SIG-M5 treated with dmso at 0.1 percent for 504 hours (cell line): ENCODE measurements at regions not wholly inside any gene's neighbourhood (a gene's known extent, or its start where the extent isn't known, plus 50 kb on each side); places are given as distances from the start of the nearest gene placed in this dataset.
"Not testable (repeated sequence)": the region's sequence is repeated elsewhere in the genome, so short reads cannot be mapped to it uniquely, and the experiment has no call there.

Source experiments
- DNase-seq: peaks from one replicate; lab custom pipeline; 2025; ENCODE audit not compliant: unreplicated experiment; lab: John Stamatoyannopoulos, UW

DNA sequence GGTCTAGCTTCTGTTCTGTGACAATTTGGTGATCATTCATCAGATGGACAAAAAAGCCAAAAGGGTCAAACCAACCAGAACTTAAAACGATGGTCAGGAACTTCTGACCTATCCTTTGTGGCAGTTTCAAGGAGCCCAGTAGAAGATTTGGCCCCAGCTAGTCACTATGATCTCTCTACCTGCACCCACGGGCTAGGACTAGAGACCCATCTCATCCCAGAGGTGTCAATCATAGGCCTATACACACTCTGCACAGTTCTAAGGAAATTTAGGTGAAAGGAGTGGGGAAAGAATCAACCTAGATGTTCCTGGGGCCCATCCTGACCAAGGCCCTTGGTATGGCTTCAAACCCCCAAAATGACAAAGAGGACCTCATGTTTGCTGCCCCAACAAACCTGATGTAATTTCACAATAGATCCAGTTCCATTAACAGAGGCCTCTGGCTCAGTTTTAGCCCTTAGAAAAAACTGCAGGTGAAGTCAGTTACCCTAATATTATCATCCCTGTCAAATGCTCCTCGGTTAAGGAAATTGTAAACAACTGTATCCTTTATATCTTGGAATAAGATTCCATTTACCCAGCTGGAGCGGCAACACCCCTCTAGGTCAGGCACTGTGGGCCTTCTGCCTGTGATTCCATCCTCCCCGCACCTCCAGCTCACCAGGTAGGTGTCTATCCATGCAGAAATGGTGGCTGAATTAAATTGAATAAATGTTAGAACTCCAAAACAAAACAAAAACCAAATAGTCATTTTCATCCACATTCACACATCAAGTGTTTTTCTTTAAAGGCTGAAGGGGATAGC is 138.7 kb downstream of the ENC1 start:
- no peak for DNase-seq

DNA sequence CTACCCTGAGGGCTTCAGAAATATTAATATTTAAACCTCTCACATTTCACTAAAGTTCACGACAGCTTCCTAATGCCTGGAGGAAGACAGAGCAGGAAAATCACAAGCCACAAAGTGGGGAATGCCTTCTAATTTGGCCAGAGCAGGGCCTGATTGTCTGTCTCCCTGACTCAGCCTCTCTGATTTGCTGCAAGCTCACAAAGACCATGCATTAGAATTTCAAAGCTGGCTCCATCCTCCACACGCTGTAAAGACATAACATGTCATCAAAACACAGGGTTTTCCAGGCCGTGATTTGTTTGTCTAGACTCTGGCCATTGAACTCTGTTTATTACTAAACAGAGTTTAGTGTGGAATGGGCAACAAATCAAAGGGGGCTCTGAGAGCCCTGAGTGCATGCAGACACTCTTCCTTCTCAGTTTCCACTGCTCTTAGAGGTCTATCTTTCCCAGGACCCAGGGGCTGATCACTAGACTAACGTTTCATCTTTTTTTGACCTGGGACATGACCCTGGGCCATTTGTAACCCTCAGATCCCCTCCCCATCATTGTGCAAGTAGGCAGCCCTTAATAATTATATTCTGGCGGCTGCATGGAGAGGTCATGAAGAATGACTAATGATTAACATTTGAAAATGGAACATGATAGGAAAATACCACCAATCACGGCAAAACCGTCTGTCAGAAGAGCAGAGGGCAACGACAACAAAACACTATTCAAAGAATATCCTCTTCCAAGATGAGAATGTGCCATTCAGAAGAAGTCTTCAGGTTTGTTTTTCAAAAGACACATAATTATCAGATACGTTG is 140.2 kb downstream of the ENC1 start:
- no peak for DNase-seq

DNA sequence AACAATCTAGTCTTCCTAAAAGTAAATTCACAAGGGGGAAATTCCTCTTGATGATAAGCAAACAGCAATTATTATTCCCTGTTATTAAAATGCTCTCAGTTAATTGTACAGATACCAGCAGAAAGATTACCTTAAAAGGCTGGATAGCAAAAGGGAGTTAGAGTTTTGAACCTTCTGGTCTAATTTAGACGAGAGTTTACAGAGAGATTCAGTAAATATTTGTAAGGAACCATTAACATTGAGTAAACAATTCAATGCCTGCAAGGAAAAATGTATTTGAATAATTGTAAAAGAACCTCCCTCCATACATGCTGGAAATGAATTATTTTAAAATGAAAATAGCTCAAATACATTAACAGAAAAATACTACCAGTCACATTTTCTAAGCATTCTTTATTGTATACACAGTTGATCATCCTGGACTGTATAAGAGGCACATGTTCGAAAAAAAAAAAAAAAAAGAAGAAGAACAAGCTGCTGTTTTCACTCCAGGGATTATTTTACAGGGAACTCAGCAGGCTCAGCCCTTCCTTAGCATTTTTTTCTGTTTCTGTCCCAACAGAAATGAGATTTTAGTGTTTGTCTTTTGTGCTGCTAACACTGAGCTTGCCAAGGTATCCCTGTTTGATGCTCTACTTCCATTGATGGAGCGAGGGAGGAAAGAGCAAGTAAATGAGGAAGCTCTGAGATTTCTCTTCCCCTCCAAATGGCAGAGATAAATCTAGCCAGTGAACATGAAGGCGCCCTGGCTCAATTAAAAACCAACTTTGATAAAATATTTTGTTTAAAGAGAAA is 141.1 kb downstream of the ENC1 start:
- no peak for DNase-seq

DNA sequence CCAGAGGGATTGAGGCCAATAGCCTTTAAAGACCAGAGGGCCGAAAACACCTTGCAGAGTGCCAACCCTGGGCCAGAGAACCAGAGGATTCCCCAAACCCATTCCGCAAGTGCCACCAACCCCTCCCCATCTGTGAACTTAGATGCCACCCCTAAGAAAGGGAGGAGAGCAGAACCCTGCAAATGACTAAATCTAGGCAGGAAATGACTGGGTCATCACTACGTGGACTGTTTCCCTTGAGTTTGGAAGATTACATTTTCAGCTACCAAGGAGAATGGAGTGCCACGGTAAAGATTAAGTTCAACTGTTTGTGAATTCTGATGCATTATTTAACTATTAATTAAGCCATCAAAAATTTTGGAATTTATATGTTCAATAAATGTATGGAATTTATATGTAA is 142.8 kb downstream of the ENC1 start:
- DNase-seq, result no peak

DNA sequence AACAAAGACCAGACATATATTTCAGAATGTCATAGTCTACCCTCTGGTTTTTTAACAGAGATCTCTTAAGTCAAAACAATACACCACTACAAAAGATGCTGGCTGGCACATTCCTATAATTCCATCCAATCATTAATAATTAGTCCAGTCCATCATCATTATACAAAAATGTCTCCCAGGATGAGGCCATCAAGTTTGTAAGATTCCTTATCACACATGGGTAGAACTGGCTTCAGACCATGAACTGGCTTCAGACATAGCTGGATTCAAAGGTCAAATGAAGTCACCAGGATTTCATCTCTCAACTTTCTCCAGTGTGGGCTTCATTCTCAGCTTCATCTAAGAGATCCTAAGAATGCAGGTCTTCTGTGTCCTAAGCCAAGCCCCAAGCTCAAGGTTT is 147.1 kb downstream of the ENC1 start:
- DNase-seq, result no peak

DNA sequence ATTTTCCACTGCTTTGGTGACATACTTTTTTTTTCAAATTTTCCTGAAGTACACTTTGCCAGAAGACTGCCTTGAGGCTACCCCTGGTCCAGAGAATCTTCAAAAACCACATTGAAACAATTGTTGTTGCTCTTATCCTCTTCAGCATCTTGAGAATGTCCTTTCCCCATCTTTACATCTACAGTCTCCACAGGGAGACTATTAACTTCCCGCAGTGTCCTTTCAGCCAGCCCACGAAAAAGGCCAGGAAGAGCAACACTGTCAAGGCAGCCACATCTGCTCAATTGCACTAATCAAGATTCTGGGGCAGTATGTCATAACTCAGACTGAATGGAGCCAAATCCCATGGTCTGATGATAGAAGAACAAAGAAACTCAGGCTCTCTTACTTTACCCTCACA is 148.3 kb downstream of the ENC1 start:
- no peak for DNase-seq

DNA sequence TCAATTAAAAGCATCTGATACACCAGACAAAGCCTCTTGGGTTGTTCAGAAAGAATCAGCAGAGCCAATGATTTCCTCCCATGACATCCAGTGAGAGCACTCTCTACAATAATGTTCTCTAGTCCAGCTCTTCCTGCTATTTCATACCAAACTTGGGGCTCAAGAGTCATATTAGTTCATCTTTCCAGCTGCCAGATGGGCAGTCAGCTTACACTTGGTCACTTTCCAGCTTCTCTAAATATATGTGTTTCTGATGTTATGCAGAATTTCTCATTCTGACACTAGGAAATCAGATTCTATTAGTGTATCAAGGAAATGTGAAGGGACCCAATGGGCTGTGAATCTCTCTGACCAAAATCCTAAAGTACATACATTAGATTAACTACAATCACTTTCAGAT is 148.9 kb downstream of the ENC1 start:
- no peak for DNase-seq

DNA sequence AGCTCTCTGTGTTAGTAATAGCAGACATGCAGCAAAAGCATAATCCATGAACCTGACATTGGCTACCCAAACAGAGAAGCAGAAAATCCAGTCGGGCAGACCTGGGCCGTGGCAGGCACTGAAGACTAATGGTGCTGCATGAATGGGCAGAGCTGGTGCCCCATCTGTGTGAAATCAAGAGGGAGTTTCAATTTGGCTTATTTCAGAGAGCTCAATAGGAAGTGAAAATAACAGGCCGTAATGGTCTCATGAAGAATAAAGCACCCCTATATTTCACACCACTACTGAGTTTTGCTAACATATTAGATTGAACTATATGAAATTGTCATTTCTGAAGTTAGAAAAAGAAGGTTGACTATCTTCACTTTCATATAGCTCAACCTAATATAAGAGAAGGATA is 149.7 kb downstream of the ENC1 start:
- no peak for DNase-seq

DNA sequence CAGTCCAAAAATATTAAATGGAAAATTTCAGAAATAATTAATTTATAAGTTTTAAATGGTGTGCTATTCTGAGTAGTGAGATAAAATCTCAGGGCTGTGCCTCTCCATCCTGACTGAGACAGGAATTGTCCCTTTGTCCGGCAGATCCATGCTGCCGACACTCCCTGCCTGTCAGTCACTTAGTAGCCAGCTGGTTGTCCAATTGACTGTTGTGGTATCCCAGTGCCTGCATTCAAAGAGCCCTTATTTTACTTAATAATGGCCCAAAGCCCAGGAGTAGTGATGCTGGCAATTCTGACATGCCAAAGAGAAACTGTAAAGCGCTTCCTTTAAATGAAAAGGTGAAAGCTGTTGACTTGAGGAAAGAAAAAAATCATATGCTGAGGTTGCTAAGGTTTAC is 157.5 kb downstream of the ENC1 start:
- DNase-seq, result no peak

DNA sequence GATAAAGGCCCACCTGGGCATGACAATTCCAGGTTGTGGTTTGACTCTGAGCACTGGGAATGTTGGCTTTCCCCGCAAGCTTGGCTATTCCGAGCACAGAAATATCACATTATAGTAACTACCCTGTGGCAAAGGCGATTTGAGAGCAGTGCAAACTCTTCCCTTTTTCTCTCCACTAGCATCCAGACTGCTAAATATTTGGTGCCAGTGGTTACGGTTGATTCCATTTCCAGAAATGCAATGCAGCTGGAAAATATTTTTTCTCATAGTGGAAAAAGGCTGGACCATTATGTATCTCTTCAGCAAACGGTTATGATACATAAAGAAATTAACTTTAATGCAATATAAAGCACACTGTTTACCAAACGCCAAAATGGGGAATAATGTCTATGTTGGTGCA is 158.0 kb downstream of the ENC1 start:
- no peak for DNase-seq

DNA sequence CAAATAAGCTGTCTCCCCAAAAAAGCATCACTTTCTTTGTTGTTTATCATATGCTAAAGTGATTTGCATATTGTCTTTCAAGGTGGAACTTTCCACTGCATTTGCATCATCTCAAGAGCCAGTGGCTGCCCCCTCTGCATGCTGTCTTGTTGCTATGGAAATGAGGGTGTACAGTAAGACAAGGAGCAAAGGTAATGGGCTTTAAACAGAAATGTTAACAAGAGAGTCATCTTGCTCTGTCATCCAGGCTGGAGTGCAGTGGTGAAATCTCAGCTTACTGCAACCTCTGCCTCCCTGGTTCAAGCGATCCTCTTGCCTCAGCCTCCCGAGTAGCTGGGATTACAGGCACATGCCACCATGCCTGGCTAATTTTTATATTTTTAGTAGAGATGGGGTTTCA is 159.2 kb downstream of the ENC1 start:
- not testable (repeated sequence) for DNase-seq

DNA sequence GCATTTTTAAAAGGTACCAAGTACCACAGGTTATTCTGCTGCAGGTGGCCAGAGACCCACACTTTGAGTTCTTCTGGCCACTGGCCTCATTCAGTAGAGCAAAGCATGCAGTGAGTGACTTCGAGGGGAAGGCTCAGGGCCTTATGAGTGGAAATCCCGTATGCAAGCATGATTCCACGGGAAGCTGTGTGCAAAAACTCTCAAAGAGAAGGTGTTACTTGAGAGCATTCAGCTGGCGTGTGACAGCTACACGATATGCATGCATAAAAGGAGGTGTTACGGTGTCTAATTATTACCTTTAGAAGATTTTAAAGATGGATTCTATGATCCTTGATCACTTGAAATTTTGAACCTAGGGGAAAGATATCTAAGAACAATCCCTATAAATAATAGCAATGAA is 160.3 kb downstream of the ENC1 start:
- no peak for DNase-seq

DNA sequence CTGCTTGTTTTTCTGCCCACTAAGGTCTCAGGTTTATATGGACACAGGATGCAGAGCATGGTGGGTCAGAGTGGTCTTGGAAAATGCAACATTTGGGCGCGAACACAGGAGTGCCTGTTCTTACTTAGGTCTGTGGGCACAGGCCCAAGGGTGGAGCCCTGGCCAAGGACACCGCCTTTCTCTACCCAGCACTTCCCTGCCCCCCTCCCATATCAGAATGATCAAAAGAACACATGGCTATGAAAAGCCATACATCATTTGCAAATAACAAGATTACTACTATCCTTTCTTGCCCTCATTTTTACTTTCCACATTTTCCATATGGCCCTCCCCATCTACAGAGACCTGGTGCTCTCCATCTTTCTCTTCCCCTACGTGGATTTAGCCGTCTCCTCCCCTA is 162.2 kb downstream of the ENC1 start:
- DNase-seq, result no peak

DNA sequence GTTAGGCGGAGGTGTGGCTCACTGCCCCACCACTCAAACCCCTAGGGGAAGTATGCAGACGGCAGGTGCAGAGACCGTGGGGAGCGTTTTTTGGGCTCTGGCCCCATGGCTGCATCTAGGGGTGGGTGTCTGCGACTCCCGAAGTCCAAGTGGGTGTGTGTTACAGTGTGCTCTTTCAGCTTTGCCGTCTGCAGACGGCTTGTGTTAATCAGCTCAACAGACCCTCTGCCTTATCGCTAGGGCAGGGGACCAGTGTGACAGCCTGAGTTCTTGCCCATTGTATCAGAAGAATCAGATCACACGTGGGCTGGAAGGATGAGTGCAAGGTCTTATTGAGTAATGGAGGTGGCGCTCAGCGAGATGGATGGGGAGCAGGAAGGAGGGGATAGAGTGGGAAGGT is 162.8 kb downstream of the ENC1 start:
- no peak for DNase-seq

DNA sequence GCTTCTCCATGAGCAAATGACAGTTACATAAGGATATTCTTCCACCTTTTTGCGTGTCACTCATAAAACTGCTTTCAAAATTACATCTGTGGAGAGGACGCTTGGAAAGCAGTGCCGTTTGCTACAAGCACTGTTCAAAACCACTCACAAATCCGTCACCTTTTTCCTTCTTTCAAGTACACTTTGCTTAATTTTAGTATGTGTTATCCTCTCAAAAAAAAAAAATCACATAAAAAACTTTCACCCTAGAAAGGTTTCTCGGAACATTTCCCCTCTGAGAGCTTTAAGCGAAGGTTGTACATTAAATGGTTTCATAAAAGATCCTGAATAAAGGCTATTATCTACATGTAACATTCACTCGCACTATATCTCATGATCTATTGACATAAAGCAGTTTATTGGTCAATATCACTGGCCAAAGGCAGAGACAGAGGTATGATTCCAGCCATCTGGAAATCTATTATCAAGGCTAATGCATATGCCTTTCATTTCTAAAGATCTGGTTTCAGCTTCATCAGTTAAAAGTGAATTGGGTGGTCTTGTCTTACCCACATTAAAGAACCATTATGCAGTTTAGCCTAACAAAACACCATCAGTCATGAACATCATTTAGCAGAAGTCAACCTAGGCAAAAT is 163.6 kb downstream of the ENC1 start:
- no peak for DNase-seq

DNA sequence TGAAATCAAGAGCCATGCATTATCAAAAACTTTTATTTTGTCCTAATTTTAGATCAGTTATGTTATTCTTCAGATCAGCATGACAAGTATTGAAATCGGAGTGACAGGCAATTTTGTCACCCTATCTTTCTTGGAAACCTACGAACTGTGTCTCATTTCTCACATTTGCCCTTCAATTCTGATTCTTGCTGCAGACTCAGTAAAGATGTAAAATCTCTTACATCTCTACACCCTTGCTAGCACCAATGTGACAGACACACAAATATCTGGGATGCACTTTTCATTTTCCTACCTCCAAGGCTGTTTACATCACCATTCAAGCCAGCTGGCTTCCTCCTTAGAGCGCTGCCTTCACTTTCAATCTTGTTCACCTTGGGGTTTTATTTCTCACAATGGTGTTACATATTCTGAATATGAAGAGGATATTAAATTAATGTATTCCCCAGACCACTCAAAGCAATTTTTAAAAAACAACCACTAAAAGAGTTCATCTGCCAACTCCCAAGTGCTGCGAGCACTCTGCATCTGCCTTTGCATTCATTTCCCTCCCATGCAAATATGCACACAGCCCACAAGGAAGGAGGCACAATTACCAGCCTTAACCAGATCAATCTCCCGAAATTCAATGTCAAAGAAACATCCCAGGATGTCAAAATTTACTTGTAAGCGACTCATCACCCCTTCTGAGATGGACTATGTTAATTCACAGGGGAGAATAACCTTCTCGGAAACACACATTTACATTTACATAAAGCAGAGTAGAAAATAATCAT is 164.3 kb downstream of the ENC1 start:
- no peak for DNase-seq

DNA sequence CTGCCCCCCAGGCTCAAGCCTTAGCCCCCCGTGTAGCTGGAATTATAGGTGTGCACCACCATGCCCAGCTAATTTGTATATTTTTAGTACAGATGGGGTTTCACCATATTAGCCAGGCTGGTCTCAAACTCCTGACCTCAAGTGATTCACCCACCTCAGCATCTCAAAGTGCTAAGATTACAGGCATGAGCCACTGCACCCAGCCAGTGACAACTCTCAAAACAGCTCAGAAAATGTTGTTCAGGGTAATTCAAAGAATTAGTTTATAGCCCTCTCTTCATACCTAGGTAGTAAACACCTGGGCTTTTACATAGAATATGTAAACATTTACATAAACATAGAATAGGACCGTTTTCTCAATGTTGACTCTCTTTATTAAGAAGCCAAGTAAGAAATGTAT is 168.7 kb downstream of the ENC1 start:
- no peak for DNase-seq

DNA sequence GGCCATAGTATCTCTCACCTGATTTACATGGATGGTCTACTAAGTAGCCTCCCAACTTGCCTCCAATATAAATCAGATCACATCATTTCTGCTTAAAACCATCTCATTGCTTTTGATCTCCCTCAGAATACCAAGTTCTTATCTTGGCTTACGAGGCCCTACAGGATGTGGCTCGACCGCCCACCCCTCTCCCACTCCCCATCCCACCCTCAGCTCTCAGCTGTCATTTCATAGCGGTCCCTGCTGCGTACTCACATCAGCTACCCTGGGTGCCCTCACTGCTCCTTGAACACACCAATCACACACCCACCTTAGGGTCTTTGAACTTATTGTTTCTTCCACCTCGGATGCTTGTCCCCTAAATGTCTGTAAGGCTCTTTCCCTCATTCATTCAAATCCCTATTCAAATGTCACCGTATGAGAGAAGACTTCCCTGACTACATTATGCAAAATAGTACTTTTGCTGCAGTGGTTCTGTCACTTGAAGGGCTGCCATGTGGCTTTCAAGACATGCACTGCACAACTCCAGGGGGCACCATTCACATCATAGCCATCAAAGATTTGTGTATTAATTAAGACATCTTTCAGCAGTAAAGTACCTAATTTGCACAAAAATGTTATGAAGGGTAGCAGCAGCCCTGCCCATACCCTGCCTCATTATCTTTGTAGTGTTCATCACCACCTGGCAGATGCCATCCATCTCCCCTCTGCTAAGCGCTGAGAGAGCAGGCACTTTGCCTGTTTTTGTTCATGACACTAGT is 171.1 kb downstream of the ENC1 start:
- no peak for DNase-seq

DNA sequence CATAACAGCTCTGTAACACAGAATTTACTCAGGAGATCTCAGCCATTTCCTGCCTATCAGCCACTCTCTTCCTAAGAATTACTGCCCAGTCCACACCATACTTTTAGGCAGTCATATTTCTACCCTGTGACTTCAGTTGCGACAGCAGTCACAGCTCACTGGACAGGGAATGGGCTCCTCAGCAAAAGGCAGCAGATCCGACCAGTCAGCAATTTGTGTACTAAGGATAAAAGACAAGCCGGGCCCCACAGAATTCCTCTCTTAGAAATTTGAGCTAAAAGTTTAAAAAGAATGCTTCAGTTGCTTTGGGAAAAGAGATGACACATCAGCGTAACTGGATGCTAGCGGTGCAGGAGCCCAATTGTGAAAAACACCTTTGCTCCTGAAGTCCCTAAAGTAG is 172.1 kb downstream of the ENC1 start:
- DNase-seq, result no peak

DNA sequence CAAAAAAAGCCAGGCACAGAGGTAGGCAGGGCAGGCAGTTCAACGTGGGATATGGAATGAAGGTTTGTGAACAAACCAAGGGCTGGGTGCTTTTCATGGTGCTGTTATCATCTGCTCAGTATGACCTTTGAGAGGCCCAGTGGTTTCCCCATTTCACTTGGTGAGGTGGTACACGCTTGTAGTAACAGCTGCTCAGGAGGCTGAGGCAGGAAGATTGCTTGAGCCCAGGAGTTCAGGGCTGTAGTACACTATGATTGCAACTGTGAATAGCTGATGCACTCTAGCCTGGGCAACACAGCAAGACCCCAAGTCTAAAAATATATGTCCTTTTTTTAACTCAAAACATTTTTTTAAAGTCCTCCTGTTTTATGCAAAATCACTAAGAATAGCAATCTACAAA is 174.8 kb downstream of the ENC1 start:
- DNase-seq, result no peak
